Stimulated activated naive CD4-positive, alpha-beta T cell (primary cell): ENCODE measurements at regions not wholly inside any gene's neighbourhood (a gene's known extent, or its start where the extent isn't known, plus 50 kb on each side); places are given as distances from the start of the nearest gene placed in this dataset.

Experiments
- DNase-seq, 6 experiments: peaks; one replicate each; lab custom pipeline; 2025; lab: John Stamatoyannopoulos, UW

GRCh38 chr11:115030166-115030565 lies 351.8 kb downstream of the NXPE2 start:
- DNase-seq = no peak

- DNase-seq = no peak
These were observed 358.3 kb downstream of the NXPE2 start for GRCh38 chr11:115036406-115037180.

GRCh38 chr11:115042002-115042401 lies 363.7 kb downstream of the NXPE2 start:
- DNase-seq = no peak

DNA sequence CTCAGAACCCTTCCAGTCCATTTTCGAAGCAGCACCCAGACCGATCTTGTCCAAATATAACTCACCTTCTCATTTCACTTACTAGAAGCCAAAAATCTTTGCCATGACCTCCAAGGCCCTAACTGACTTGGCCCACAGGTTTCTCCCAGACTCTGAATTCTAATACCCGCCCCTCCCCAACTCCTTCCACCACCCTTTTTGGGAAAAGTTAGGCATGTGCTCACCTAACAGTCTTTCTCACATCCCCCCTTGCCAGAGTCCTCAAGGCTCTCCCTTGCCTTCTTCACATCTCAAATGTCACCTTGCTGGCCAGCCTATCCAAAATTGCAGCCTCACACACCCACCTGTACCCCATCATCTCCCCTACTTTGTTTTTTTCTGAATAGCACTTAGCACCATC lies 369.3 kb downstream of the NXPE2 start:
- DNase-seq = no peak

GRCh38 chr11:115049796-115050195 lies 371.5 kb downstream of the NXPE2 start:
- no peak for DNase-seq

GRCh38 chr11:115050756-115051155 lies 372.4 kb downstream of the NXPE2 start:
- no peak for DNase-seq

GRCh38 chr11:115051938-115052590 lies 373.7 kb downstream of the NXPE2 start:
- DNase-seq = no peak

- DNase-seq = no peak
These were observed 374.3 kb downstream of the NXPE2 start for GRCh38 chr11:115052601-115053000.

GRCh38 chr11:115054570-115055538 lies 376.5 kb downstream of the NXPE2 start:
- DNase-seq = no peak

- no peak for DNase-seq
These were observed 378.2 kb downstream of the NXPE2 start for GRCh38 chr11:115056514-115056913.

DNA sequence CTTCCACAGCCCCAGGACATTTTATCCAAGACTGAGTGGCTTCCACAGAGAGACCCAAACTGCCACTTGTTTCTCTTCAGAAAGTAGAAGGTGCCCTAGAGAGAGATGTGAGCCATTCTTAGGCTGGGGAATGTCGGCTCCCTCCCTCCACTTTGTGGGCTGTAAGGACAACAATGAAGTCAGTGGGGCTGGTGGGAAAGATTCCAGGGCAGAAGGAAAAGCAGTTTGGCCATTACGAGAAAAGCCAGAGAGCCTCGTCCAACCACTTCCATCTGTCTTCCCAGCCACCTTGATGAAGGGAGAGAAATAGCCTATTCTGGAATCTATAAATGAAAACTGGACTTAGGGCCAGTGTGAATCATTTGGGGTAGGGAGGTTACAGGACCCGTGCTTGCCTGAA lies 382.5 kb downstream of the NXPE2 start:
- no peak for DNase-seq

DNA sequence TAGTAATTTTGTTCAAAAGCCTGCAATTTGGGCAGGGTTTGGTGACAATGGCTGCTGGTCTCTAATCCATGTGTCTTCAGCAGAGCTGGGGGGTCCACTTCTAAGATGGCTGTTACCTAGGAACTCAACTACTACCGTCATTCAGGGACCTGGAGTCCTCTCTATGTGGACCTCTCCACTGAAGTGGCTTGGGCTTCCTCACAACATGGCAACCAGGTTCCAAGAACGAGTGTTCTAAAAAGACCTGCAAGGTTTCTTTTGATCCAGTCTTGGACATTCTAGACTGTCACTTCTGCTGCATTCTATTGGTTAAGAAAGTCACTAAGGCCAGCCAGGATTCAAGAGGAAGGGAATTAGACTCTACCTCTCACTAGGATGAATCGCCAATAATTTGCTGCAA lies 387.0 kb downstream of the NXPE2 start:
- no peak for DNase-seq

DNA sequence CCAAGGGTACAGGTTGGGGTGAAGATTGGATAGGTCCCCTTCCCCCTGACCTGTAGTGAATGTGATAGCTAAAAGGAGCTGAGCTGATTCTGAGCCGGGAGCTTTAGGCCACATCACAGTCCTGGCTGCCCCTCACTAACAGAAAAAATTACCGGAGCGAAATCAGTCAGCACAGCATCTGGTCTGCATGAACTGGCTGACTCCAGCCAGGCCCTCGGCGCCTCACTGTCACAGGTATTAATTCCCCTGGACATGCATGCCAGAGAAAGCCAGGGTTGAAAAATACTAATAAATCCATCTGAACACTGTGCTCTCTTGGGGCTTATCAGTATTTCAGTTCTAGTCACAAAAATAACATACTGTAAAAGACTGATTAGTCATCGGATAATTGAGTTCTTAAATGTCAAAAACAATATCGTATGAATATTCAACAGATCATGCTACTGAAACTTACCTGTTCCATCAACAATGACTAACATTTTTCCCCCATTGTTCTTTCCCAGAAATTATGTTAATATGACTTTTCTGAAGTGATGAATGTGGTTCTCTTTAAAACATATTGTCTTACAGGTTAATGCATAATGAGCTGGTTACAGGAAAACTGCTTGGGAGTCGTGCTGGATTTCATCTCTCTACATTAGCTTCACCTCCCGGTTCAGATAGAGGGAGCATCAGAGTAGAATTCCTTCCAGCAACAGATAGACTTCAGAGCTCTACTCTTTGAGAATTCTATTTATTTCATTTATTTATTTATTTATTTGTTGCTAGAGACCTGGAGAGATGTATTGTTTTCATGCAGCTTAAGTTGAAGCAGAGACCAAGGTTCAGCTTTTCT lies 387.7 kb downstream of the NXPE2 start:
- no peak for DNase-seq

DNA sequence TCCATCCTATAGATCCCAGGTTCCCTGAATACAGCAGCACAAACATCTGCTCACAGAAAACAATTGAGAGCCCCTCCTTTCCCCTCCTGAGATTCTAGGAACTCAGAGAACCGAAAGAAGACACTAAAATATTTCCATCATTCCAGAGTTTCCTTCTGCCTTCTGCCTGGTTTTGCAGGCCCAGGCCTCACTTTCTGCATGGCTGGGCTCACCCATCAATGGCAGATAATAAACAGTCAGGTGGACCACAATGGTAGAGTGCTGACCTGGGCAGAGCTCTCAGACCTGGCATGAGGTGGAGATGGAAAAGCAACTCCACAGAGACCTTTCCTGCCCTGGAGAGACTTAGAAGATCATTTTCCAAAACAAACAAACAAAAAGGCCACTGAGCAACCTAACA lies 389.1 kb downstream of the NXPE2 start:
- DNase-seq = no peak

DNA sequence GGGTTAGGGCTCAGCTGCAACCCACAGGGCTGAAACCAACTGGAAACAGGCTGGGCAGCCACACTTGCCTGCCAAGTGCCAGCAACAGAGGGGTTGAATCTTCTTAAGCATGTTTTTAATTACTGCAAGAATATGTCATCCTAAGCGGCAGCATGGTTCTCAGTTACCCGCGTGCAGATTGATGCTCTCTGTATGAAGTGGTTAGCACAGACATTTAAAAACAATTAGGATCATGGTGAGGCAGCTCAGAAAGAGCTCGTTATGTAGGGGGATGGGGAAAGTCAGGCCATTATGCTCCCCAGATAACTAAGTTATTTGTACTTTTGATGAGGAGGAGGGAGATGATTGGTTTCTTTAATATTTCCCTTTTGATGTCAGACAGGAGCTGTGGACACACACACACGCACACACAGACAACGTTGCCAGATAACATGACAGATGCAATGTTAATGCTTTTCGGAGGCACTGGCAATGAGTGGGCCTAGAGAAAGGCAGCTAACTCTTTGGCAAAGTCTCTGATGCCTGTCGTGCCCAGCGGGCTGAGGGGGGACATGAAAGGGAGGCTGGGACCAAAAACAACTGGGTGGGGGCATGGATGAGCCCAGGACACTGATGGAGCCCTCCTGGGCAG lies 389.7 kb downstream of the NXPE2 start:
- no peak for DNase-seq

GRCh38 chr11:115069599-115069998 lies 391.3 kb downstream of the NXPE2 start:
- DNase-seq = no peak

- DNase-seq = no peak
These were observed 397.0 kb downstream of the NXPE2 start for GRCh38 chr11:115075356-115075755.

GRCh38 chr11:115077740-115078139 lies 399.4 kb downstream of the NXPE2 start:
- no peak for DNase-seq

- no peak for DNase-seq
These were observed 400.4 kb downstream of the NXPE2 start for GRCh38 chr11:115078461-115079438.
